Keratinocyte (primary cell): ENCODE measurements at regions not wholly inside any gene's neighbourhood (a gene's known extent, or its start where the extent isn't known, plus 50 kb on each side); places are given as distances from the start of the nearest gene placed in this dataset.

Experiments
- EZH2 ChIP-seq: IDR thresholded peaks from one replicate; pipeline ENCODE4 v1.6.1; 2012; ENCODE audit warnings: inconsistent platforms, mild to moderate bottlenecking, low read length, moderate library complexity
- TF ChIP-seq, protein P1 (sequence below), 3 experiments: IDR thresholded peaks in 1 of 3; conservative IDR thresholded peaks in 1 of 3; optimal IDR thresholded peaks in 1 of 3; 2 replicates in 2 of 3; 3 replicates in 1 of 3; pipeline versions ENCODE3 to v1.5.1; 2011; ENCODE audit warnings: low read length in 3 of 3, mild to moderate bottlenecking in 3 of 3, moderate library complexity in 2 of 3, control low read depth in 1 of 3, inconsistent platforms in 1 of 3; ENCODE audit not compliant: insufficient read depth in 2 of 3; ENCODE audit errors: extremely low read depth in 1 of 3

DNA sequence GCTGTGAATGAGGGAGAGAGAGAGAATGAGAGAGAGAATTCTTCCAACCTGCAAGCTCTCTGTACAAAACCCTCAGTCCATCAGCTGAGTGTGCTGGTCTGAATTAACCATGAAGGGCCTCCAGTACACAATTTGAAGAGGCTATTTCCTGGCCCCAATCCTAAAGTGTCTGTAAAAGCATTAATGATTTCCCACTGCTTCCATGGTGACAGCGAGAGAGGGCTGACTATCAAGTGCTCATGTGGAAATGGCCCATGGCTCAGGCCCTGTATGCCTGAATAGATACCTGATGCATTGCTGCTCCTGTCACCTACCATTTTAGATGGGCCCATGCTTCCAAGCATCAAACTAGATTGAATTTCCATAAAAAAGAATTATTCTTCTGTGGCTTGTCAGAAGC lies 592.4 kb downstream of the KIF4B start:
- TF ChIP-seq, protein P1, sequence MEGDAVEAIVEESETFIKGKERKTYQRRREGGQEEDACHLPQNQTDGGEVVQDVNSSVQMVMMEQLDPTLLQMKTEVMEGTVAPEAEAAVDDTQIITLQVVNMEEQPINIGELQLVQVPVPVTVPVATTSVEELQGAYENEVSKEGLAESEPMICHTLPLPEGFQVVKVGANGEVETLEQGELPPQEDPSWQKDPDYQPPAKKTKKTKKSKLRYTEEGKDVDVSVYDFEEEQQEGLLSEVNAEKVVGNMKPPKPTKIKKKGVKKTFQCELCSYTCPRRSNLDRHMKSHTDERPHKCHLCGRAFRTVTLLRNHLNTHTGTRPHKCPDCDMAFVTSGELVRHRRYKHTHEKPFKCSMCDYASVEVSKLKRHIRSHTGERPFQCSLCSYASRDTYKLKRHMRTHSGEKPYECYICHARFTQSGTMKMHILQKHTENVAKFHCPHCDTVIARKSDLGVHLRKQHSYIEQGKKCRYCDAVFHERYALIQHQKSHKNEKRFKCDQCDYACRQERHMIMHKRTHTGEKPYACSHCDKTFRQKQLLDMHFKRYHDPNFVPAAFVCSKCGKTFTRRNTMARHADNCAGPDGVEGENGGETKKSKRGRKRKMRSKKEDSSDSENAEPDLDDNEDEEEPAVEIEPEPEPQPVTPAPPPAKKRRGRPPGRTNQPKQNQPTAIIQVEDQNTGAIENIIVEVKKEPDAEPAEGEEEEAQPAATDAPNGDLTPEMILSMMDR (optimal IDR thresholded peaks at IDR 0.05 in 1 of 3, IDR thresholded peaks at IDR 0.05 in 1 of 3, conservative IDR thresholded peaks at IDR 0.05 in 1 of 3; ENCODE audit: extremely low read depth in 1 of 3, insufficient read depth in 2 of 3, low read length in 3 of 3), result no peak
- no peak for TF ChIP-seq EZH2
